NT2/D1 (cell line): ENCODE measurements at regions not wholly inside any gene's neighbourhood (a gene's known extent, or its start where the extent isn't known, plus 50 kb on each side); places are given as distances from the start of the nearest gene placed in this dataset.

ENCODE experiments used
- DNase-seq: peaks from one replicate; pipeline ENCODE4 v3.0.0-alpha.2; 2011; ENCODE audit warnings: low read depth, low spot score
- H3K27me3 ChIP-seq: 2 replicates; pipeline ENCODE4 v1.6.0; 2011; ENCODE audit warnings: mild to moderate bottlenecking; ENCODE audit not compliant: insufficient read length, insufficient read depth
- H3K36me3 ChIP-seq: 2 replicates; pipeline ENCODE4 v1.6.1; 2011; ENCODE audit warnings: mild to moderate bottlenecking, low read length, mixed read lengths; ENCODE audit not compliant: insufficient read depth, insufficient read length
- H3K4me1 ChIP-seq: 2 replicates; pipeline ENCODE4 v1.5.1; 2011; ENCODE audit not compliant: insufficient read depth, insufficient read length
- H3K4me3 ChIP-seq: 2 replicates; pipeline ENCODE4 v1.5.1; 2011; ENCODE audit warnings: low read depth; ENCODE audit not compliant: insufficient read length
- H3K9ac ChIP-seq: 2 replicates; pipeline ENCODE4 v1.6.0; 2011; ENCODE audit warnings: low read depth; ENCODE audit not compliant: insufficient read length
- H3K9me3 ChIP-seq: 2 replicates; pipeline ENCODE4 v1.5.1; 2011; ENCODE audit warnings: mild to moderate bottlenecking, low read length; ENCODE audit not compliant: insufficient read depth
- SUZ12 ChIP-seq: IDR thresholded peaks from 2 replicates; pipeline ENCODE4 v1.6.1; 2011; ENCODE audit not compliant: insufficient read length, insufficient read depth; ENCODE audit errors: extremely low read depth
- YY1 ChIP-seq: IDR thresholded peaks from 2 replicates; pipeline ENCODE4 v1.6.1; 2011; ENCODE audit not compliant: insufficient read length, insufficient read depth
- ZNF274 ChIP-seq: IDR thresholded peaks from 2 replicates; pipeline ENCODE4 v1.6.1; 2011; ENCODE audit warnings: mild to moderate bottlenecking, low read depth, low read length

DNA sequence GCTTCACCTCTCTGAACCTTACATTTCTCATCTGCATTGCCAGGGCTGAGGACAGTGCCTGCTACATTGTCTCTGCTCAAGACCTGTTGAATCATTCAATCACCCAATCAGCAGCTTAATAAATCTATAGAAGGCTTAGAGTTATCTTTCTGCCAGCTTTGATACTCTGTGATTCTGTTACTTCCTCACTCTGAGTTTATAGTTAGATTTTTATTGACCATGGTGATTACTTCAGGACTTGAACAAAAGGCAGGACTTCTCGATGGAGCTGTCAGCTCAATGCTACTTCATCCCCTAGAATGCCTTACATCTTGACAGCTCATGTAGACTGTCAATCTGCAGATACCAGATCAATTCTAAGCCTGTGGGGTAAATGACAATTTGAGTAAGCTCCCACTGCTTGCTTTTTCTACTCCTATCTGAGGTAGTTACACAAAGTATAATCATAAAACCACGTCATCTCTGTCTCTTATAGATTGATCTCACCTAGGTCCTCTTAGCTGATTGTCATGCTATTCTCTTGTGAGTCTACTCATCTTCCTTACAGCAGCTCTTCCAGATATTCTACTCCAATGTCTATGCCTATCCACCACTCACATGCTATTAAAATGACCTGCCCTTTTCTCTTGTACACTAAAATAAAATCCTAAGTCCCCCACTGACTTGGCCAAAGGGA is 318.3 kb upstream of the CA10 start:
- no peak overlapping the region for H3K9ac ChIP-seq
- DNase-seq, result no peak
- H3K27me3 ChIP-seq, result no peaks in the 10 kb centered on the region
- no peaks in the 10 kb centered on the region for H3K9me3 ChIP-seq
- H3K36me3 ChIP-seq, result no peaks in the 10 kb centered on the region
- no peak for TF ChIP-seq SUZ12
- H3K4me3 ChIP-seq, result no peak overlapping the region
- no peaks in the 10 kb centered on the region for H3K4me1 ChIP-seq

- H3K4me1 ChIP-seq, result no peaks in the 10 kb centered on the region
- no peak for DNase-seq
- H3K9me3 ChIP-seq, result no peaks in the 10 kb centered on the region
- H3K36me3 ChIP-seq, result no peaks in the 10 kb centered on the region
- no peak for TF ChIP-seq SUZ12
- TF ChIP-seq YY1, result no peak
- TF ChIP-seq ZNF274, result no peak
- no peaks in the 10 kb centered on the region for H3K27me3 ChIP-seq
- no peak overlapping the region for H3K9ac ChIP-seq
- no peak overlapping the region for H3K4me3 ChIP-seq
These were observed 312.0 kb upstream of the CA10 start for GRCh38 chr17:52470553-52470952.

- H3K9me3 ChIP-seq, result peaks cover 4% of the 10 kb centered on the region; the same call in 1 of the 2 replicates
These were observed 306.9 kb upstream of the CA10 start for GRCh38 chr17:52465407-52465806.

GRCh38 chr17:52451294-52451861 is 292.9 kb upstream of the CA10 start:
- TF ChIP-seq YY1, result no peak
- TF ChIP-seq ZNF274, result no peak
- TF ChIP-seq SUZ12, result no peak
- Histone ChIP-seq H3K27me3 (no peaks in the 10 kb centered on the region), H3K9ac (no peak overlapping the region), H3K9me3 (no peaks in the 10 kb centered on the region; the same call in 1 of the 2 replicates), H3K4me3 (no peak overlapping the region), H3K4me1 (no peaks in the 10 kb centered on the region), H3K36me3 (no peaks in the 10 kb centered on the region)
- no peak for DNase-seq

More at GRCh38 chr17:52465407-52465806, 306.9 kb upstream of the CA10 start:
- H3K4me3 ChIP-seq, result no peak overlapping the region
- no peak for DNase-seq
- no peaks in the 10 kb centered on the region for H3K27me3 ChIP-seq
- no peaks in the 10 kb centered on the region for H3K4me1 ChIP-seq
- no peak for TF ChIP-seq YY1
- TF ChIP-seq SUZ12, result no peak
- TF ChIP-seq ZNF274, result no peak
- no peaks in the 10 kb centered on the region for H3K36me3 ChIP-seq
- H3K9ac ChIP-seq, result no peak overlapping the region

- Histone ChIP-seq H3K27me3 (no peaks in the 10 kb centered on the region), H3K4me1 (no peaks in the 10 kb centered on the region), H3K4me3 (no peak overlapping the region), H3K9me3 (no peaks in the 10 kb centered on the region), H3K9ac (no peak overlapping the region), H3K36me3 (no peaks in the 10 kb centered on the region)
- TF ChIP-seq SUZ12 (no peak), ZNF274 (no peak), YY1 (no peak)
- no peak for DNase-seq
These were observed 283.8 kb upstream of the CA10 start for GRCh38 chr17:52442350-52442749.

DNA sequence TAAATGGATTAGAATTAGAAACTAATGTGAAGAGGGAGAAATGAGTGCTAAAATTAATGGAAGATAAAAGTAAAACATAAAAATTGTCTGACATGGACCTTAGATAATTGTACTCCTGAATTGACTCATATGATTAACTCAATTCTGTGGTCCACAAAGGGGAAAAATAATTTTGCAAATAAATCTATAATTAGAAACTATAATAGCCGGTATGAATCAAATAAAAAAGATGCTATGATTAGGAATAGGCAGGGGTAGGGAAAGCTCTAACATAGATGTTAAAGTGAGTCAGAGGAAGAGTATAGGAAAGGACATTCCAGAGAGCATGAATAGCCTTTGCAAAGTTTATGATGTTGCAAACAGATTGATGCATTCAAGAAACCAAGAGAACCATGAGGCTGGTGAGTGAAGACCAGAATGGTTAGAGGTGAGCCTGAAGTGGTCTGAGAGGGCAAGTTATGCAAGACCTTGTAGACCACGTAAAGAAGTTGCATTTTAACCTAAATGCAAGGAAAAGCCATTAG is 262.1 kb upstream of the CA10 start:
- H3K4me1 ChIP-seq, result no peaks in the 10 kb centered on the region
- H3K4me3 ChIP-seq, result no peak overlapping the region
- no peaks in the 10 kb centered on the region for H3K27me3 ChIP-seq
- H3K9me3 ChIP-seq, result no peaks in the 10 kb centered on the region
- no peak overlapping the region for H3K9ac ChIP-seq
- TF ChIP-seq SUZ12 (no peak), ZNF274 (no peak), YY1 (no peak)
- H3K36me3 ChIP-seq, result no peaks in the 10 kb centered on the region
- DNase-seq, result no peak

DNA sequence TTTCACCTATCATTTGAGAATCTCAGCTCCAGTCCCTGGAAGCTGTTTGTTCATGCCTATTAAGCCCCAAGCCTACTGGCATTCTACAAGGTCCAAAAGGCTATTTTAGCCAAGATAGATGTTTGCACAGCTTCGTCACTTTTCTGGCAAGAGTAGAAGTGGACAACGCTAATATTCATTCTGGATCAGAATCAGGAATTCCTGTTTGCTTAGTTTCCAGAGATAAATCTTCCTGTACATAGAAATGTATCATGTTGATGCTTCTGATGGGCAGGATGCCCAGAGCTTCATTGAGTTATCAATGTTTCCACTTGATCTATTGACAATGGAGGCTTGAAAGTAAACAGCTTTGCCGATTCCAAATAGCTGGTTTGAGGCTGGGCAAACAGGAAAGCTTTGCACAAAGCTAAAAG is 260.7 kb upstream of the CA10 start:
- Histone ChIP-seq H3K9ac (no peak overlapping the region), H3K36me3 (no peaks in the 10 kb centered on the region), H3K9me3 (no peaks in the 10 kb centered on the region), H3K27me3 (no peaks in the 10 kb centered on the region), H3K4me1 (no peaks in the 10 kb centered on the region), H3K4me3 (no peak overlapping the region)
- no peak for DNase-seq
- no peak for TF ChIP-seq SUZ12
- no peak for TF ChIP-seq ZNF274
- TF ChIP-seq YY1, result no peak
